ENCODE measurements at regions not wholly inside any gene's neighbourhood (a gene's known extent, or its start where the extent isn't known, plus 50 kb on each side); places are given as distances from the start of the nearest gene placed in this dataset.

- Histone ChIP-seq H3K36me3 (ENCODE audit: control insufficient read depth in 3 of 3, insufficient read depth in 2 of 3, low read depth in 1 of 3, low read length in 3 of 3) (peaks cover 0 to 6% (median 5%) of the 10 kb centered on the region in 3 donors), H3K4me3 (ENCODE audit: low read depth in 1 of 3, low read length in 3 of 3) (no peak overlapping the region), H3K27ac (ENCODE audit: low read depth in 1 of 3, low read length in 2 of 3) (no peak overlapping the region), H3K9me3 (ENCODE audit: control insufficient read depth in 2 of 2, insufficient read depth in 1 of 2, low read depth in 1 of 2, low read length in 1 of 2) (peaks cover 0 to 7% of the 10 kb centered on the region in 2 donors), H3K27me3 (ENCODE audit: control insufficient read depth in 3 of 3, insufficient read depth in 3 of 3, low read length in 3 of 3) (no peaks in the 10 kb centered on the region), H3K4me1 (ENCODE audit: control insufficient read depth in 3 of 3, insufficient read depth in 2 of 3, low read depth in 1 of 3, low read length in 2 of 3) (no peaks in the 10 kb centered on the region)
- DNase-seq: no peak
- WGBS, 3 donors: 86 to 94% (median 92%) methylated on average over 6 of the region's 6 CpGs
- no peak for FAIRE-seq
Measured at GRCh38 chr14:89607453-89607852, 190.4 kb upstream of the FOXN3 start.

GRCh38 chr14:89603938-89604480, 187.0 kb upstream of the FOXN3 start:
- Histone ChIP-seq H3K27me3 (ENCODE audit: control insufficient read depth in 3 of 3, insufficient read depth in 3 of 3, low read length in 3 of 3) (no peaks in the 10 kb centered on the region), H3K4me1 (ENCODE audit: control insufficient read depth in 3 of 3, insufficient read depth in 2 of 3, low read depth in 1 of 3, low read length in 2 of 3) (no peaks in the 10 kb centered on the region), H3K36me3 (ENCODE audit: control insufficient read depth in 3 of 3, insufficient read depth in 2 of 3, low read depth in 1 of 3, low read length in 3 of 3) (peaks cover 0 to 4% (median 0%) of the 10 kb centered on the region in 3 donors), H3K27ac (ENCODE audit: low read depth in 1 of 3, low read length in 2 of 3) (no peak overlapping the region), H3K4me3 (ENCODE audit: low read depth in 1 of 3, low read length in 3 of 3) (no peak overlapping the region), H3K9me3 (ENCODE audit: control insufficient read depth in 2 of 2, insufficient read depth in 1 of 2, low read depth in 1 of 2, low read length in 1 of 2) (peaks cover 0 to 14% of the 10 kb centered on the region in 2 donors)
- WGBS, 3 donors: 76 to 87% (median 84%) methylated on average over 10 of the region's 10 CpGs
- FAIRE-seq: no peak
- DNase-seq: no peak

GRCh38 chr14:89600950-89601826, 184.2 kb upstream of the FOXN3 start:
- H3K4me3 ChIP-seq (ENCODE audit: low read depth in 1 of 3, low read length in 3 of 3): no peak overlapping the region
- H3K4me1 ChIP-seq (ENCODE audit: control insufficient read depth in 3 of 3, insufficient read depth in 2 of 3, low read depth in 1 of 3, low read length in 2 of 3): no peaks in the 10 kb centered on the region
- no peak for FAIRE-seq
- no peak for DNase-seq
- H3K36me3 ChIP-seq (ENCODE audit: control insufficient read depth in 3 of 3, insufficient read depth in 2 of 3, low read depth in 1 of 3, low read length in 3 of 3): peaks cover 0 to 4% (median 0%) of the 10 kb centered on the region in 3 donors
- H3K9me3 ChIP-seq (ENCODE audit: control insufficient read depth in 2 of 2, insufficient read depth in 1 of 2, low read depth in 1 of 2, low read length in 1 of 2): peaks cover 0 to 16% of the 10 kb centered on the region in 2 donors
- no peak overlapping the region for H3K27ac ChIP-seq (ENCODE audit: low read depth in 1 of 3, low read length in 2 of 3)
- WGBS, 3 donors: 66 to 86% (median 83%) methylated on average over 3 of the region's 3 CpGs
- H3K27me3 ChIP-seq (ENCODE audit: control insufficient read depth in 3 of 3, insufficient read depth in 3 of 3, low read length in 3 of 3): no peaks in the 10 kb centered on the region

- no peak for FAIRE-seq
- Histone ChIP-seq H3K9me3 (ENCODE audit: control insufficient read depth in 2 of 2, insufficient read depth in 1 of 2, low read depth in 1 of 2, low read length in 1 of 2) (peaks cover 0 to 14% of the 10 kb centered on the region in 2 donors), H3K36me3 (ENCODE audit: control insufficient read depth in 3 of 3, insufficient read depth in 2 of 3, low read depth in 1 of 3, low read length in 3 of 3) (peaks cover 0 to 4% (median 0%) of the 10 kb centered on the region in 3 donors), H3K27ac (ENCODE audit: low read depth in 1 of 3, low read length in 2 of 3) (no peak overlapping the region), H3K4me1 (ENCODE audit: control insufficient read depth in 3 of 3, insufficient read depth in 2 of 3, low read depth in 1 of 3, low read length in 2 of 3) (no peaks in the 10 kb centered on the region), H3K4me3 (ENCODE audit: low read depth in 1 of 3, low read length in 3 of 3) (no peak overlapping the region), H3K27me3 (ENCODE audit: control insufficient read depth in 3 of 3, insufficient read depth in 3 of 3, low read length in 3 of 3) (no peaks in the 10 kb centered on the region)
- no peak for DNase-seq
Measured at GRCh38 chr14:89600029-89600428, 183.0 kb upstream of the FOXN3 start.

- Histone ChIP-seq H3K9me3 (ENCODE audit: control insufficient read depth in 2 of 2, insufficient read depth in 1 of 2, low read depth in 1 of 2, low read length in 1 of 2) (peaks cover 0 to 17% of the 10 kb centered on the region in 2 donors), H3K4me3 (ENCODE audit: low read depth in 1 of 3, low read length in 3 of 3) (no peak overlapping the region), H3K27ac (ENCODE audit: low read depth in 1 of 3, low read length in 2 of 3) (no peak overlapping the region), H3K36me3 (ENCODE audit: control insufficient read depth in 3 of 3, insufficient read depth in 2 of 3, low read depth in 1 of 3, low read length in 3 of 3) (peaks cover 0 to 4% (median 0%) of the 10 kb centered on the region in 3 donors), H3K27me3 (ENCODE audit: control insufficient read depth in 3 of 3, insufficient read depth in 3 of 3, low read length in 3 of 3) (no peaks in the 10 kb centered on the region), H3K4me1 (ENCODE audit: control insufficient read depth in 3 of 3, insufficient read depth in 2 of 3, low read depth in 1 of 3, low read length in 2 of 3) (no peaks in the 10 kb centered on the region)
- DNase-seq (peak in 1 of 2 donors; percentile 19), FAIRE-seq (no peak)
- 92 to 97% (median 95%) methylated on average over 2 of the region's 2 CpGs for WGBS, 3 donors
Measured at GRCh38 chr14:89598548-89599186, 181.6 kb upstream of the FOXN3 start.

GRCh38 chr14:89592961-89593360, 175.9 kb upstream of the FOXN3 start:
- Histone ChIP-seq H3K9me3 (ENCODE audit: control insufficient read depth in 2 of 2, insufficient read depth in 1 of 2, low read depth in 1 of 2, low read length in 1 of 2) (peaks cover 0 to 16% of the 10 kb centered on the region in 2 donors), H3K4me1 (ENCODE audit: control insufficient read depth in 3 of 3, insufficient read depth in 2 of 3, low read depth in 1 of 3, low read length in 2 of 3) (peaks cover 2 to 8% (median 4%) of the 10 kb centered on the region in 3 donors), H3K27ac (ENCODE audit: low read depth in 1 of 3, low read length in 2 of 3) (no peak overlapping the region), H3K4me3 (ENCODE audit: low read depth in 1 of 3, low read length in 3 of 3) (no peak overlapping the region), H3K36me3 (ENCODE audit: control insufficient read depth in 3 of 3, insufficient read depth in 2 of 3, low read depth in 1 of 3, low read length in 3 of 3) (no peaks in the 10 kb centered on the region), H3K27me3 (ENCODE audit: control insufficient read depth in 3 of 3, insufficient read depth in 3 of 3, low read length in 3 of 3) (no peaks in the 10 kb centered on the region)
- FAIRE-seq: no peak
- DNase-seq: no peak

GRCh38 chr14:89589400-89590118, 172.5 kb upstream of the FOXN3 start:
- FAIRE-seq: no peak

GRCh38 chr14:89588840-89589296, 171.8 kb upstream of the FOXN3 start:
- Histone ChIP-seq H3K27me3 (ENCODE audit: control insufficient read depth in 3 of 3, insufficient read depth in 3 of 3, low read length in 3 of 3) (no peaks in the 10 kb centered on the region), H3K4me1 (ENCODE audit: control insufficient read depth in 3 of 3, insufficient read depth in 2 of 3, low read depth in 1 of 3, low read length in 2 of 3) (peaks cover 2 to 8% (median 4%) of the 10 kb centered on the region in 3 donors), H3K27ac (ENCODE audit: low read depth in 1 of 3, low read length in 2 of 3) (peak overlapping the region in 1 of 3 donors; percentile 28), H3K36me3 (ENCODE audit: control insufficient read depth in 3 of 3, insufficient read depth in 2 of 3, low read depth in 1 of 3, low read length in 3 of 3) (no peaks in the 10 kb centered on the region), H3K9me3 (ENCODE audit: control insufficient read depth in 2 of 2, insufficient read depth in 1 of 2, low read depth in 1 of 2, low read length in 1 of 2) (peaks cover 0 to 13% of the 10 kb centered on the region in 2 donors), H3K4me3 (ENCODE audit: low read depth in 1 of 3, low read length in 3 of 3) (no peak overlapping the region)
- 17 to 40% (median 28%) methylated on average over 1 of the region's 1 CpG for WGBS, 3 donors
- FAIRE-seq: no peak
- DNase-seq: peak in 1 of 2 donors; percentile 32

More at GRCh38 chr14:89589400-89590118, 172.5 kb upstream of the FOXN3 start:
- H3K36me3 ChIP-seq (ENCODE audit: control insufficient read depth in 3 of 3, insufficient read depth in 2 of 3, low read depth in 1 of 3, low read length in 3 of 3): no peaks in the 10 kb centered on the region
- H3K27me3 ChIP-seq (ENCODE audit: control insufficient read depth in 3 of 3, insufficient read depth in 3 of 3, low read length in 3 of 3): no peaks in the 10 kb centered on the region
- H3K4me1 ChIP-seq (ENCODE audit: control insufficient read depth in 3 of 3, insufficient read depth in 2 of 3, low read depth in 1 of 3, low read length in 2 of 3): peaks cover 2 to 8% (median 4%) of the 10 kb centered on the region in 3 donors
- peaks cover 0 to 14% of the 10 kb centered on the region in 2 donors for H3K9me3 ChIP-seq (ENCODE audit: control insufficient read depth in 2 of 2, insufficient read depth in 1 of 2, low read depth in 1 of 2, low read length in 1 of 2)
- H3K4me3 ChIP-seq (ENCODE audit: low read depth in 1 of 3, low read length in 3 of 3): no peak overlapping the region
- 80 to 87% (median 84%) methylated on average over 11 of the region's 11 CpGs for WGBS, 3 donors
- no peak for DNase-seq
- H3K27ac ChIP-seq (ENCODE audit: low read depth in 1 of 3, low read length in 2 of 3): peak overlapping the region in 1 of 3 donors; percentile 28
